ENCODE measurements at regions not wholly inside any gene's neighbourhood (a gene's known extent, or its start where the extent isn't known, plus 50 kb on each side); places are given as distances from the start of the nearest gene placed in this dataset.

GRCh38 chr2:236904389-236905263 is 181.1 kb upstream of the COPS8 start:
- intact Hi-C loops (cut with DNase I; ENCODE audit: low total_unique reads) (no loop called here), in situ Hi-C loops (cut with MboI; ENCODE audit: low pct_ligation_motif_present in 1 of 4, low pct_unique_long_range_greater_than_20kb in 1 of 4, low sequenced_read_pairs in 3 of 4) (no loop called here)
- Histone ChIP-seq H3K4me1 (no peaks in the 10 kb centered on the region), H3K9me3 (no peaks in the 10 kb centered on the region), H3K27me3 (no peaks in the 10 kb centered on the region), H3K36me3 (no peaks in the 10 kb centered on the region), H3K27ac (no peak overlapping the region), H3K4me3 (no peak overlapping the region)
- 76 to 87% methylated on average over 13 of the region's 13 CpGs for WGBS, 2 donors (ENCODE audit: low coverage in 1 of 2)
- TF ChIP-seq EP300 (IDR thresholded peaks at IDR 0.05; ENCODE audit: low read depth) (no peak), POLR2AphosphoS5 (IDR thresholded peaks at IDR 0.05) (no peak), POLR2A (IDR thresholded peaks at IDR 0.05) (no peak)
- TF ChIP-seq, protein P1, sequence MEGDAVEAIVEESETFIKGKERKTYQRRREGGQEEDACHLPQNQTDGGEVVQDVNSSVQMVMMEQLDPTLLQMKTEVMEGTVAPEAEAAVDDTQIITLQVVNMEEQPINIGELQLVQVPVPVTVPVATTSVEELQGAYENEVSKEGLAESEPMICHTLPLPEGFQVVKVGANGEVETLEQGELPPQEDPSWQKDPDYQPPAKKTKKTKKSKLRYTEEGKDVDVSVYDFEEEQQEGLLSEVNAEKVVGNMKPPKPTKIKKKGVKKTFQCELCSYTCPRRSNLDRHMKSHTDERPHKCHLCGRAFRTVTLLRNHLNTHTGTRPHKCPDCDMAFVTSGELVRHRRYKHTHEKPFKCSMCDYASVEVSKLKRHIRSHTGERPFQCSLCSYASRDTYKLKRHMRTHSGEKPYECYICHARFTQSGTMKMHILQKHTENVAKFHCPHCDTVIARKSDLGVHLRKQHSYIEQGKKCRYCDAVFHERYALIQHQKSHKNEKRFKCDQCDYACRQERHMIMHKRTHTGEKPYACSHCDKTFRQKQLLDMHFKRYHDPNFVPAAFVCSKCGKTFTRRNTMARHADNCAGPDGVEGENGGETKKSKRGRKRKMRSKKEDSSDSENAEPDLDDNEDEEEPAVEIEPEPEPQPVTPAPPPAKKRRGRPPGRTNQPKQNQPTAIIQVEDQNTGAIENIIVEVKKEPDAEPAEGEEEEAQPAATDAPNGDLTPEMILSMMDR (IDR thresholded peaks at IDR 0.05), result no peak
- DNase-seq, result no peak

- no peak for DNase-seq
- no peaks in the 10 kb centered on the region for H3K9me3 ChIP-seq
- no peak for TF ChIP-seq EP300 (IDR thresholded peaks at IDR 0.05; ENCODE audit: low read depth)
- TF ChIP-seq, protein P1 (IDR thresholded peaks at IDR 0.05), result no peak
- no peak for TF ChIP-seq POLR2A (IDR thresholded peaks at IDR 0.05)
- no peak for TF ChIP-seq POLR2AphosphoS5 (IDR thresholded peaks at IDR 0.05)
- no peak overlapping the region for H3K4me3 ChIP-seq
- 56 to 68% methylated on average over 3 to 8 of the region's 8 CpGs for WGBS, 2 donors (ENCODE audit: low coverage in 1 of 2)
- no peaks in the 10 kb centered on the region for H3K27me3 ChIP-seq
- no peaks in the 10 kb centered on the region for H3K4me1 ChIP-seq
- H3K36me3 ChIP-seq, result no peaks in the 10 kb centered on the region
- no peak overlapping the region for H3K27ac ChIP-seq
- in situ Hi-C loops (cut with MboI; ENCODE audit: low pct_ligation_motif_present in 1 of 4, low pct_unique_long_range_greater_than_20kb in 1 of 4, low sequenced_read_pairs in 3 of 4) (no loop called here), intact Hi-C loops (cut with DNase I; ENCODE audit: low total_unique reads) (no loop called here)
Observed at GRCh38 chr2:236905976-236906375, 179.7 kb upstream of the COPS8 start.

- Histone ChIP-seq H3K4me1 (no peaks in the 10 kb centered on the region), H3K27me3 (no peaks in the 10 kb centered on the region), H3K27ac (no peak overlapping the region), H3K9me3 (no peaks in the 10 kb centered on the region), H3K36me3 (no peaks in the 10 kb centered on the region), H3K4me3 (no peak overlapping the region)
- in situ Hi-C loops (cut with MboI; ENCODE audit: low pct_ligation_motif_present in 1 of 4, low pct_unique_long_range_greater_than_20kb in 1 of 4, low sequenced_read_pairs in 3 of 4), result no loop called here
- no peak for DNase-seq
- WGBS, 2 donors (ENCODE audit: low coverage in 1 of 2), result 63 to 77% methylated on average over 11 to 16 of the region's 16 CpGs
- intact Hi-C loops (cut with DNase I; ENCODE audit: low total_unique reads), result no loop called here
- TF ChIP-seq POLR2AphosphoS5 (IDR thresholded peaks at IDR 0.05) (no peak), EP300 (IDR thresholded peaks at IDR 0.05; ENCODE audit: low read depth) (no peak), POLR2A (IDR thresholded peaks at IDR 0.05) (no peak)
Observed at GRCh38 chr2:236908439-236909192, 177.1 kb upstream of the COPS8 start.

DNA sequence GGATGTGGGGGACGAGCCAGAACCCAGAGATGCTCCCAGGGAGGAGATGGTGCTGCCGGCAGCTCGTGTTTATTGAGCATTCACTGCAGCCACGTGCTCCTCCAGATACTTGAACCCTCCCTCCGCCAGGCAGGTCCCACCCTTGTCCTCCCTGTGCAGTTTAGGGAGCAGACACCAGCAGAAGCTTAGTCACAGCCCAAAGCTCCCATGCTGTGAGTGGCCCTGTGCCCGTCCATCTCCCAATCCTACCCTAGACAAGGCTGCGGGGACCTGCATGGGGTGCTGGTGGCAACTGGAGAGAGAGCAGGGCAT is 176.5 kb upstream of the COPS8 start:
- WGBS, 2 donors (ENCODE audit: low coverage in 1 of 2), result 79% methylated on average over 7 of the region's 7 CpGs; no CpG with 5 or more reads in 1 of the 2 donors
- intact Hi-C loops (cut with DNase I; ENCODE audit: low total_unique reads) (no loop called here), in situ Hi-C loops (cut with MboI; ENCODE audit: low pct_ligation_motif_present in 1 of 4, low pct_unique_long_range_greater_than_20kb in 1 of 4, low sequenced_read_pairs in 3 of 4) (no loop called here)
- Histone ChIP-seq H3K27me3 (no peaks in the 10 kb centered on the region), H3K4me1 (no peaks in the 10 kb centered on the region), H3K27ac (no peak overlapping the region), H3K4me3 (no peak overlapping the region), H3K9me3 (no peaks in the 10 kb centered on the region), H3K36me3 (no peaks in the 10 kb centered on the region)
- no peak for DNase-seq
- TF ChIP-seq, protein P1 (IDR thresholded peaks at IDR 0.05), result no peak
- TF ChIP-seq POLR2A (IDR thresholded peaks at IDR 0.05), result no peak
- TF ChIP-seq EP300 (IDR thresholded peaks at IDR 0.05; ENCODE audit: low read depth), result no peak
